ENCODE measurements at regions not wholly inside any gene's neighbourhood (a gene's known extent, or its start where the extent isn't known, plus 50 kb on each side); places are given as distances from the start of the nearest gene placed in this dataset.

DNA sequence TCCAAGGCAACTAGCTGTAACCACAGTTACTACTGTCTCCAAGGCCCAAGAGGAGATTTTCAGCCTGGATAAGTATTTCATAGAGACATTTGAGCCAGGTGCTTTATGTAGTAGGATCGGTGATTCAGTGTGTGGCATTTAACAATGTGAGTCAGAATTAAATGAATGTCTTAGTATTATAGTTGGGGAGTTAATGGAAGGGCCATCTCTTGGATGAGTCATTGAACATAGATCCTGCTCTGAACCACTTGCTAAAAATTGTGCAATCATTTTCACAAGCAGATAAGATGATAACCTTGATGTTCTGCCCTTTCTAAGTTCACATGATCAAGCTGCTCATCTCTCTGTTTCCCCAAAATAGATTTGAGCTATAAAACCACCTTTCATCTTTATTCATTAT, 668.9 kb upstream of the CITED2 start:
- TF ChIP-seq, protein P1, sequence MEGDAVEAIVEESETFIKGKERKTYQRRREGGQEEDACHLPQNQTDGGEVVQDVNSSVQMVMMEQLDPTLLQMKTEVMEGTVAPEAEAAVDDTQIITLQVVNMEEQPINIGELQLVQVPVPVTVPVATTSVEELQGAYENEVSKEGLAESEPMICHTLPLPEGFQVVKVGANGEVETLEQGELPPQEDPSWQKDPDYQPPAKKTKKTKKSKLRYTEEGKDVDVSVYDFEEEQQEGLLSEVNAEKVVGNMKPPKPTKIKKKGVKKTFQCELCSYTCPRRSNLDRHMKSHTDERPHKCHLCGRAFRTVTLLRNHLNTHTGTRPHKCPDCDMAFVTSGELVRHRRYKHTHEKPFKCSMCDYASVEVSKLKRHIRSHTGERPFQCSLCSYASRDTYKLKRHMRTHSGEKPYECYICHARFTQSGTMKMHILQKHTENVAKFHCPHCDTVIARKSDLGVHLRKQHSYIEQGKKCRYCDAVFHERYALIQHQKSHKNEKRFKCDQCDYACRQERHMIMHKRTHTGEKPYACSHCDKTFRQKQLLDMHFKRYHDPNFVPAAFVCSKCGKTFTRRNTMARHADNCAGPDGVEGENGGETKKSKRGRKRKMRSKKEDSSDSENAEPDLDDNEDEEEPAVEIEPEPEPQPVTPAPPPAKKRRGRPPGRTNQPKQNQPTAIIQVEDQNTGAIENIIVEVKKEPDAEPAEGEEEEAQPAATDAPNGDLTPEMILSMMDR (IDR thresholded peaks at IDR 0.05; ENCODE audit: poor library complexity) = no peak
- TF ChIP-seq EZH2 (IDR thresholded peaks at IDR 0.05; ENCODE audit: borderline replicate concordance) (no peak), EZH2phosphoT487 (IDR thresholded peaks at IDR 0.05; ENCODE audit: low read depth, severe bottlenecking, unreplicated experiment) (no peak)

All from hepatocyte (in vitro differentiated cells).